ENCODE measurements at regions not wholly inside any gene's neighbourhood (a gene's known extent, or its start where the extent isn't known, plus 50 kb on each side); places are given as distances from the start of the nearest gene placed in this dataset.

DNA sequence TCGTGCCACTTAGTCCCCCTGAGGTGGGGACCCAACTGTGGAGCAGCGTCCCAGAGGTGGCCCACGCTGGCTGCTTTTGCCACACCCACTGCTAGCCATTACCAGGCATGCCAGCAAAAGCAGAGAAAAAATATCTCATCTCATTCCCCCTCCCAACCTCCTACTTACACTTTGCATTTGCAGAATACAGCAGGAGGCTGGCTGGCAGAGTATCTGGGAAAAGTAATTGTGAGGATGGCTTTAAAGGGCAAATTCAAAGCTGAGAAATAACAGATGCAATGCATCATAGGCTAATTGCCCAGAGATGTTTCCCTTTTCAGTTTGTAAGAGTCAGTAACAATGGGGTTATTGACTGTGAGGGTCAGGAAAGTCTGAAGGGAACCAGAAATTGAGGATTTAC is 438.1 kb upstream of the DSEL start:
- DNase-seq = no peak

DNA sequence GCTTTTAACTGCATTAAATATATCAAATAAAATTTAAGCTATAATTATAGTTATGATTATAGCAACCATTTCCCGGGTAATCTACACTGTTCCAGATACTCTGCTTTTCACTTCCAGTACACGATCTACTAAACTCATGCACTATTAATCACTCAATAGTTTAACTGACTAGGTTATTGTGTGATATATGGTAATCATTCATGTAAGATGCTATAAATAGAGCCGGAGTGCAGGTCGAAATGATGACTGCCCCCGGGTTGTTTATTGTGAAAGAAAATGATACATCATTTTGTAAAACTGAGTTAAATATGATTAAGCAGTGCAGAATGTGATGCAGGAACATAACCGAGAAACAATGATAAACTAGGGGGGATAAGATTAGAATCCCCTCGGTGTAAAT is 434.6 kb upstream of the DSEL start:
- no peak for DNase-seq

DNA sequence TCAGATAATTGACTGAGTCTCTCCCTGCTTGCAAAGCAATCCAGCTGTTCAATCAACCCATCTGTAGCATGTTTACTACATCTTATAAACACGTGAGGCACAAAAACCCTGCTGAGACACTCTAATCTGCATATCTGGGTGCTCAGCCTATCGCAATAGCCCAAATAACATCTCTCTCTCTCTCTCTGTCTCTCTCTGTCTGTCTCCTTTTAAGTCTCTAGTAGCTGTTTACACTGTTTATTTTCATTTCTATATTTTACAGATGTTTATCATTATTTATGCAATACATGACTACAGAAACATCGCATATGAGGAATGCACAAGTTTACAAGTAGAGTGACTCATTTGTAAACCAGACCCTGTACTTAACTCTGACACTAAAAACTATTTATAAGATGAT is 422.1 kb upstream of the DSEL start:
- no peak for DNase-seq

DNA sequence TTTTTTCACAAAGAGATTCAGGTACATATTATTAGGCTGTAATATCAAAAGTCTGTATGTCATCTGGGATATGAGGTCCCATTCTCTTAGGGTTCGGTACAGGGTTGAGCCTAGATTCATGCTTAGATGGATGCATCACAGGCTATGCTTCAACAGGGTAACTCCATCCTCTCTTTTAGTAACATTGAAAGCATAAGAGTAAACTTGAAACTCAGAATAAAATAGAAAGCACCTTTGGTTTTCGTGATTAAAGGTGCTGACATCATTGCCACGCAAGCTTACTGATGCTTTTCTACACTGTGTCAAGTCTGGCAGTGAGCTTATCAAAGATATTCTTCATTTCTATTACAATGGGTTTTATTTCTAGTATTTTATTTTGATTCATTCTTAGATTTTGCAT is 419.1 kb upstream of the DSEL start:
- DNase-seq = no peak

DNA sequence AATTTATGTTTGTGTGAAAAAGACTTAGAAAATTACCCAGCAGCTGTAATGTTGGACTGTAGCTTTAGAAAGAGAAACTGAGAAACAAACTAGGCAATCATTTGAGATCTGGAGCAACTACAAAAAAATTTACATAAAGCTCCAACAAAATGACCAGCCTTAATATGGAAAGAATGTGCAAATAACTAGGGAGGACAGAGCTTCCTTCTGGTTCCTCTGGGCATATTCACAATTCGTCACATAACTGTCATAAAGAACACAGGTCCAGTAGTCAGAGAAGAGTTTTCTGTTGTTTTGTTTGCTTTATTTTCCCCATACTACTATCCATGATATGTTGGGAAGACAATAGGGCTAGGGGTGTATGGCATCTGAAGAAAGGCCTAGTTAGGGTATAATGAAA is 416.8 kb upstream of the DSEL start:
- no peak for DNase-seq

DNA sequence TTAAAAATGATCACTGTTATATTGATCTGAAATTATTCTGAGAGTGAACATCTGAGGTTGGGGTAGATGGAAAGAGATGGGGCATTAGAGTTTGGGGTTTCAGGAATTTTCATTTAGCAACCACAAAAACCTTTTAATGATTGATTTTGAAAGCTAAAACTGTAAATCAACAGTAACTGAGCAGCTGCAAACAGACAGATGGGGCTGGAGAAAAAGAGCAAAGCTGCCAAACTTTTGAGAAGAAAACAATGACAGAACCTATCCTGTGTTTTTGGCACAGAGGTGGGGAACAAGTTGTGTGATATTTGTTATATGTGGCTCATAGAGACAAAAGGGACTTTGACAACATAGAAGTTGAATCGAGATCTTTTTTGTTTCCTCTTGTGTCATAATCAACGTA is 415.8 kb upstream of the DSEL start:
- no peak for DNase-seq

DNA sequence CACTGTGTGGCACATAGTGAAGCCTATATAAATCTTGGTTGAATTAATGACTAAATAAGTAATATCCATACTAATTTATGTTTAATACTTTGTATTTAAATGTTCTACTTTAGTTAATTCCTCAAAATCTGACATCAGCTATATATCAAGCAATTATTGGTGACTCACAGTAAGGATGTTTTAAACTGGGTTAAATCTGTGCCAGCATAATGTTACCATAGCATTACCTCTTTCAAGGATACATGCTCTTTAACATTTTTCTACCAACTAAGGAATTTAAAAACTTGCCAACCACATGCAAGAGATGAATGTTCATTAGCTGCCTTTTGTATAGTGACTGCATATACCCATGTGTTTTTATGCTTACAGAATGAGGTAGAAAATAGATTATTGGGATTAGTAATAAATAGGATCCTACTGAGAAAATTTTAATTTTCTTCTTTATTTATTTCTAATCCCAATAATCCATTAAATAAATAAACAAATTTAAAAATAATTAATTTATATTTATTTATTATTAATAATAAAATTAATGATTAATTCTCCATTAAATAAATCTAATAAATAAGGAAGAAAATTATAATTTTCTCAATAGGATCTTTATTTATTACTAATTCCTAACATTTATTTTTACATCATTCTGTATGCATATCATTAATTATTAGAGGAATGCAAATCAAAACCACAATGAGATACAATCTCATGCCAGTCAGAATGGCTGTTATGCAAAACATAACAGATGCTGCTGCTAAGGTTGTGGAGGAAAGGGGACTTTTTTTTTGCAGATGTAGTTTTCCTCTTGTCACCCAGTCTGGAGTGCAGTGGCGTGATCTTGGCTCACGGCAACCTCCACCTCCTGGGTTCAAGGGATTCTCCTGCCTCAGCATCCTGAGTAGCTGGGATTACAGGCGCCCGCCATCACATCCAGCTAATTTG is 410.7 kb upstream of the DSEL start:
- no peak for DNase-seq

DNA sequence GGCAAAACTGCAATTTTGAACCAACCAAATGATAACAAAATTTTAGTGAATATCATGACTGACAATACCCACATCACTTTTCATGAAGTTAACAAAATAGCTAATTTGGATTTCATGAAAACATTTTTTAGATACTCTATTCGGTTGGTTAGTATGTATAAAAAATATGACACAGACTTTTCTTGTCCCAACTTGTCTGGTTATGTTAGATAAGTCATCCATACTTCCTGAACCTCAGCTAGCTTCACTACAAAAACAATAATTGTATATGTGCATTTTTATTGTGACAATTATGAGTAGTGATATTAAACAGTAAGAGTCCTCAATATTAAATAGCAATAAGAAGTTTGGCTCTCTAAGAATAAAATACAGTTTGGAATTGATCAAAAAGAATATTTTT is 408.1 kb upstream of the DSEL start:
- DNase-seq = no peak

DNA sequence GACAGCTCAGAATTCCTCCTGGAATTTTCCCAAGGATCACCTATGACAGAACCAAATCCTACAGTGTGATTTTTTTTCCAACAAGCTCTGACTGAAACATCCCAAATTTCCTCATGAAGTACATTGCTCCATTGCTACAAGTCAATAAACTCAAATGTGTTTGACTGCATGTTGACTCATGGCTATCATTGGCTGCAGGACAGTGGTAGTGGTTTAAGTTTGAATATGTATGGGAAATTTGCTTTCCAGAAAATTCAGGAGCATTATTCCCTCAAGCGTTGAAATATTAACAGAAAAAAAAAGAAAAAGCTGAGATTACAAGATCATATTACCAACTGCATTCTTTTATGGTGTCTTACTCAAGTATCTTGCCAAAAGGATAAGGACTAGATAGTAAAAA is 402.8 kb upstream of the DSEL start:
- DNase-seq = no peak

DNA sequence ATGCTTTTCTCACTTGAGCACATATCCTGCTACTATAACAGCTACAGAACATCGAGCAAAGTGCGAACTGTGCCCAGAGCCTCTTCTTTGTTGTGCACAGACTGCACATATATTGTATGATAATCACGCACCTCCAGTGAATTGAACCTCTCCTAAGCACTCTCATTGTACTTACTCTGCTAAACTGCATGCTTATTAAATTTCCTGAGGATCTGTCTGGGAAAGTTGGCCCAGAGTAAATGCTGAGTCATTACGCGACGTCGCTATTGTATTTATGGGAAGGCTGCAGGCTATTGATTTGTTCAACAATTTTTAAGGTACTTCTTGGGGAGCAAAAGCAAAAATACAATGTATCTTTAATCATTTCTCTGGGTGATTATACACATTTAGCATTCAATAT is 399.6 kb upstream of the DSEL start:
- DNase-seq = no peak

DNA sequence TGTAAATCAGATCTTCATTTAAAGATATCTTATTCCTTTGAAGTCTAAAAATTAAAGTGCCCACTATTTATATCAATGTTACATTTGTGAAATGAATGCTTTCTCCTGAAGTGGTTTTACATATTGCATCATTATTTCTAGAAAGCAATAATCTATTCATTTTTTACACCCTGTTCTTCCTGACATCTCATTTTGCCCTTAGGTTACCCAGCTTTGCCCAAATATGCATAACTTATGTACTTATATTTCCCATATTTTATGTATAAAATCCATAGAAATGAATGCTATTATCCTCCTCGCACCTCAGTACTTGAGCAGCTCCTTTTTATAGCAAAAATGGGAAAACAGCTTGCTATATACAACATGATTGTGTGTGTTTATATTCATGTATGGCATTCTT is 396.5 kb upstream of the DSEL start:
- no peak for DNase-seq

DNA sequence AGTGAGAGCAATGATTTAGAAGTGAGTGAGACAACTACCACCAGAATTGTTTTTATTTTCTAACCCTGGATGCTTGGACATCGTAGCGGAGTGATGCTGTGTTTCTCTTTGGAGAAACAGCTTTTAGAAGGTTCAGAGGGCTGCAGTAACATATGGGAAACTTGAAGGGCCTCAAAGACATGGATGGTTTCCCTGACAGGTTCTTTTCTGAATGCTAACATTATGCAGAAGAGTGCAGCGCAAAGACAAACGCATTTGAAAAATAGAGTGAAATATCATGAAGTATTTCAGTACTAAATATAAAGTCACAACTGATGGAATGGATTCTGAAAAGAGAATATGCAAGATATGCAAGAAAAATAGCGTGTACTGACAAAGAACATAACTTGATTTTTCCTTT is 385.1 kb upstream of the DSEL start:
- DNase-seq = no peak

DNA sequence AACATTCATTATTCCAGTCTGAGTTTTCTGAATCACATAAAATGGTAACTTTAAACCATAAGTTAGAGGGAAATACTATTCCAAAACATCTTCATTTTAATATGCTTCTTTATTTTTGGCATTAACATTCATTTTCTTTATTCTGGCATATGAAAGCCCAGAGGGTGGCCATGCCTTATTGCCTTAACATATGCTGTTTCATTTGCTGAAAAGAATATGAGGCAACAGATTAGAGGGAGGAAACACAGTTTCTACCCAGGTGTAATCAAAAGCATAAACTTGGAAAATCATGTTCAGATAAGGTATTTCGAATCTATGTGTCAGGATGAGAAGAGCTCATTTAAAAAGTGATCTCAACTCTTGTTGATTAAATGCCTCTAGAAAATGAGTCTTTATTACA is 379.9 kb upstream of the DSEL start:
- DNase-seq = no peak

DNA sequence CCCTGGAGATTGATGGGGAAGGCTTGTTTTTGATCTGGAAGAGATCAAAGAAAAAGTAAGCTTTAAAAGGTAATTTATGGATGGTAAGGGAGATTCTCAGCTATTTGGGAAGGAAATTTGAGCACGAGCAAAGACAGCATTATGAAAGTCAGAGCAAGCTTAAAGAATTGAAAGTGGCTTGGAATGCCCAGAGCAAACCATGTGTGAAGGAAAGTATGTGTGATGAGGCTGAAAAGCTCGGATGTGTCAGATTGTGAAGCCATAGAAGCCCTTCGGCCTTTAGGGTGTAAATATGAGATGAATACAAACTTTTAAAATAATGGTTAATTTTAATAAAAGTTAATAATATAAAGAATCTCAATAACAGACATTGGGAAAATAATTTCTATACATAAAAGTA is 377.4 kb upstream of the DSEL start:
- no peak for DNase-seq

DNA sequence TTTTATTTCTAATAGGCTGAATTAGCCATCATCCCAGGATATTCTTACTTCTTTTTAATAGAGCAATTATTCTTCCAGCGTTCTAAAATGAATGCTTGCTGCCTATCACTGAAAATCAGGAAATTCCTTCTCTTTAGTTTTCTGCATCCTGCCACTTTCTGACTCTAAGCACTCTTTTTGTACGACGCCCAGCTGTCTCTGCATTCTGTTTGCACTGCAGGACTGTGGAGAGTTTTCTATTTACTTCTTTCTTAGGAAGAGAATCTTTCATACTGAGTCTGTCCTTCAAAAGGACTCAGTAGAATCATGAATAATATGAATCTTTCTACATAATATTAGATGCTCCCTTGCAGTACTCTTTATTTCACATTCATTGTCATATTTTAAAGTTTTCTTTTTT is 360.4 kb upstream of the DSEL start:
- DNase-seq = no peak

DNA sequence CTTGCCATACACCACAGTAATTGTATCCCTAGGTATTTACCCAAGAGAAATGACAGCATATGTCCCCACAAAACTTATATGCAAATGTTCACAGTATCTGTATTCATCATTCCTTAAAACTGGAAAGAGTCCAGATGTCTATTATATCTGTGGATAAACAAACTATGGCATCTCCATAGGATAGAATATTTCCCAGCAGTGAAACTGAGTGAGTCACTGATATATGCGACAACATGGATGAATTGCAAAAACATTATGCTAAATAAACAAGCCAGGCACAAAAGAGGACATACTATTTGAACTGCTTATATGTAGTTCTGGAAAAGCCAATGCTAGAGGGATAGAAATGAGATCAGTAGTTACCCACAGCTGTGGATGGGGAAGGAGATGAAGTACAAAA is 359.4 kb upstream of the DSEL start:
- DNase-seq = no peak

DNA sequence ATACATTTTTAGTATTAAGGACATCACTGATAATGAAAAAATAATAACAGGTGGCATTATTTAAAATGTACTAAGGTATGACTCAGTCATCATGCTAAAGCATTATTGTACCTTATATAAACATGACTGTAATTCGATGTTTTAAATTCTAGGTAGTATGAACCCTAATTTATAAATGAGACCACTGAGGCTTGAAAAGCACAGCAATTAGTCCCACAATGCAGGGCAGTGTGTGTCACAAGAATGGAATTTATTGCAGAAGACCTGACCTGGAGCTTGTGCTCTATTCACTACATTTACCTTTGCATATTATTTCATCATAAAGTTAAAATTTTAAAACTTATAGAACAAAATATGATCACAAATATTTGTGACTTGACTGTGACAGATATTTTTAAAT is 358.5 kb upstream of the DSEL start:
- DNase-seq = no peak

DNA sequence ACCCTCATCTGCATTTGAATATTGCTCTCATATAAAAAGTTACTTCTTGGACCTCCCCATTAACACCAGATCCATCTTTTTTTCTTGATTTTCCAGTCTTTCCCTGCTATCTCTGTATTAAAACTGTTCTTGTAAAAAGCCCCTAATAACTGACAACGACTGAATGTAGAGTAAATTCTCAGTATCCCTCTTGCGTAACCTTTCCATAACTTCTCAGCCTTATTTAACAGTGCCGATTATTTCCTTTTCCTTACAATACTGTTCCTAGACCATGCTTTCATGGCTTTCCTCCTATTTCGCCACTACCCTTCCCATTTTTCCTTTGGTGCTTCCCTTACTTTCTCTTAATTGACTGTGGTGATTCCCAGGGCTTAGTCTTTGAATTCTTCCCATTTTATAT is 348.9 kb upstream of the DSEL start:
- no peak for DNase-seq

DNA sequence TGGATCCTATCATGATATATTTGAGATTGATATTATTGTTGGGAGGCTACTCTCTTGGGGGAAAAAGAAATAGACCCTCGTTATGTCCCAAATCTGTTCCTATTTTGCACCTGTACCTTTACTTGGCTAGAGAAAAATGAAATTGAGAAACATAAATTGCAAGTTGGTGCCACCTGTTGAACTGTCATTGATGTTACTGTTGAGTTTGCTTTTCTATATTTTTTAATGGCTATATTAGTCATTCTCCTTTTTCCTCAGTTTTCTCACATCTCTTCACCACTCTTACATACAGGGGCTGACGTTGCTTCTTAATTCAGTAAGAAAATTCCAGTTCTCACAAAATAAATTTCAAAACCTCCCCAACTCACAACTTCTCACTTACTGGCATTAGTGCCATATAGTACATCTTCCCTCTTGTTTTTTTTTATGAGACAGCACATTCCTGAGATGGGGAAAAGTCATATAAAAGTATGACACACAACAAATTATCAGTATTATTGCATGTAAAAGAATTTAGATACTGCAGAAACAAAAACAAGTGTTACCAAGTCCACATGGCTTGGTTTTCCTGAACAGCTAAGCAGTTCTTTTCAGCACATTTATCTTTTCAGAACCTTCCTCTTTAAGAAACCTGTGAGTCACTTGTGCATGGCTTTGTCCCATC is 348.3 kb upstream of the DSEL start:
- DNase-seq = no peak

DNA sequence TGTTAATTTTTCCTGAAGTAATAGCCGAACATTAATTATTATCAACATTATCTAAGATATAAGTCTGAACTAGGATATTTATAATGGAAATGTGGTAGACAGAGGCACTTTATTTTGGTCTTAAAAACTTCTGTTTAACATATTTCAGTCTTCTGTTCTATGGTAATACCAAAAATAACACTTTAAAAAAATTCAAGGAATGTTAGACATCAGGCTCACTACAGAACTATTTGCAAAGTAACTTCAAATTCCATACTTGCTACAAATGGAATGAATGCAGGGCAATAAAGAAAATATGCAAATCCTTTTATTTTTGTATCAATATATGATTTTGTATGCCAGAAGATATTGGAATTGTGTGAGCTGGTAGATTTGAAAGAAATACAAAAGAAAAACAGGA is 345.5 kb upstream of the DSEL start:
- DNase-seq = no peak

DNA sequence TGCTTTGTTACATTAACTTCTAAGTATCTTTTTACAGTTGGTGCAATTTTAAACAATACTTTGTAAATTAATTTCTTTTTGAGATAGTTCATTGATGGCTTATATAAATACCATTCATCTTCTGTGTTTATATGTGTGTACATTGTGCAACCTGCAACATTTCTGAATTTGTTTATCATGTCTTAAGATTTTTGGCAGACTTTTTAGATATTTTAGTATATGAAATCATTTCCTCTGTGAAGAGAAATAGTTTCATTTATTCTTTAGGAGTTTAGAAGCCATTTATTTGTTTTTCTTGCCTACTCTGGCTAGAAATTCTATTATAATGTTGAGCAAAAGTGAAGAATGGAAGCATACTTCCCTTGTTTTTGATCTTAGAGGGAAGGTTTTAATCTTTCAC is 337.8 kb upstream of the DSEL start:
- DNase-seq = no peak

DNA sequence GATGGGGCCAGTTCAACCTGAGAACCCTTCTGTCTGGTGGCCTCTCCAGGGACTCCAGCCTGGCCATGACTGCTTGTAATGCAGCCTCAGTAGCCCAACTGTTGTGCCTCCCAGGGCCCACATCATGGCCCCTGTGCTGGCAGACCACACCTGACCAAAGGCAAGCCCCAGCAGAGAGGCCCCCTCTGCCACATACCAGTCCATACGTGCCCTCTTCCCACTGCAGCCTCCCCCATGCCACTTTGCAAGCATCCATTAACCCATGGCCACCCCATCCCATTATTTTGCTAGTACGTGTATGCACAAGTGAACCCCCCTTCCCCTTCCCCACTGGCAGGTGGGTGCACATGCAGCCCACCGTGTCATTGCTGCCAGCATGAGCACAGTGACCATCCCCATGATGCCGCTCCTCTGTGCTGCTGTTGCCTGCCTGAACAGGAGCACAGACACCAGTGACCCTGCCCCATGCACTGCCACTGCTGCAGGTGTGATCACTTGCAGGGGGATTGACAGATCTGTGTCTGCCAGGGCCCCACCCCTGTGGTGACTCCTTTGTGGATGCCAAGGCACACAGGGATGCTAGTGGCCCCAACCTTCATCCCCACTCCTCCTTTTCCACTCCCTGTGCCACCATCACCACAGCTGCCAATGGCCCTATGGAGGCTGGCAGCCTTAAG is 330.0 kb upstream of the DSEL start:
- no peak for DNase-seq

DNA sequence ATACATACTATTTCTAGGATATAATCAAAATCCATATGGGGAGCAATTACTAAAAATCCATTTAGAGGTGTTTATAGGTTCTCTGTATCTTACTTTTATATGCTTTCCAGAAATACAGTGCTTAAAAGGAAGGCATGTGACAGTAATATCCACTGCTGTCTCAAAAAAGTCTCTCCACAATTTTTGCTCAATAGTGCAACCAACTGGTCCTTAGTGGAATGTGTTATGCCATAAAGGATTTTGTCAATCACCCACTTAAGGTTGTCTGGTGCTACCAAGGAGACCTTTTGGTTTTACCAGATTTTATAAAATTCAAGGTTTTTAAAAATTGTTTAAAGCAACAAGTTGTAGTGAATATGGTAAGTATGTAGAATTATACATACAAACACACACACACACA is 328.5 kb upstream of the DSEL start:
- DNase-seq = no peak

DNA sequence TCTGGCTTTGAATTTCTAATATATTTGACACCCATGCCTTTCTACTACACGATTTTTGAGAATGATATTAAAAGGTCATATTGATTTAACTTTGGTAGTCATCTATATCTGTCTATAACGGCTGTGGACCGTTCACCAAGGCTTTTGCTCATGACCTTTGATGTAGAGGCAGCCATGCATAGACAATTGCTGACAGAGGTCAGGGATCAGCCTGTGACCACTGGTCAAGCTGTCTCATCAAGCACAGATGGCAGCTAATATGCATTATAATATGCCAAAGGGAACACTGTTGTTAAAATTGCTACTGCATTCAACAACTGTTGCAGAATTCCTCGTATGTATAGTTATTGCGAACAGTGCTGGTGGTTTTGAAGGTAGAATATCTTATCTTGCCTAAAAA is 323.9 kb upstream of the DSEL start:
- DNase-seq = no peak
